GM21526 (cell line): ENCODE measurements at regions not wholly inside any gene's neighbourhood (a gene's known extent, or its start where the extent isn't known, plus 50 kb on each side); places are given as distances from the start of the nearest gene placed in this dataset.
"Not testable (repeated sequence)": the region's sequence is repeated elsewhere in the genome, so short reads cannot be mapped to it uniquely, and the experiment has no call there.

ENCODE experiments used
- ATAC-seq: cut with Tn5 transposase; IDR thresholded peaks from one replicate; pipeline ENCODE4 v1.9.1; 2021; ENCODE audit warnings: moderate library complexity; ENCODE audit not compliant: unreplicated experiment, low FRiP score

- no peak for ATAC-seq
Measured at GRCh38 chr4:93888308-93888707, 59.8 kb downstream of the ATOH1 start.

DNA sequence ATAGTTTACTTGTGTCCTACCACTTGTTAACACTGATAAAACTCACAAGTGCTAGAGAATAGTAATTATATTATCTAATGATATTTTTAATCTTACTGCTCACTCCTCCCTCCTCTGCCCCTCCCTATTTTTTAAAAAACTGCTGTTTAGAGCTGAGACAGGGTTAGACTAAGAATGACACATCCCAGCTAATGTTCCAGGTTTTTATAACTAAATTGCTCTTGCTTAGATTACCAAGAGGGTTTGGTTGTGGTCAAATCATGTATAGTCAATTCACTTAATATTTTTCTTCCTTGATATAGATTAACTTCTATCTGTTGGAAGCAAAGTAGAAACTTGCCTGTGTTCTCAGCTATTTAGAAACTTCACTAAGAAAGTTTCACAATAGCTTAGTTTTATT lies 60.2 kb downstream of the ATOH1 start:
- ATAC-seq: no peak

GRCh38 chr4:93891244-93891643 lies 62.7 kb downstream of the ATOH1 start:
- ATAC-seq: no peak

- ATAC-seq: no peak
Measured at GRCh38 chr4:93894995-93895394, 66.4 kb downstream of the ATOH1 start.

- ATAC-seq: no peak
Measured at GRCh38 chr4:93896516-93896915, 68.0 kb downstream of the ATOH1 start.

GRCh38 chr4:93897559-93897958 lies 69.0 kb downstream of the ATOH1 start:
- ATAC-seq: peak; percentile 75

GRCh38 chr4:93908778-93909177 lies 80.2 kb downstream of the ATOH1 start:
- no peak for ATAC-seq

GRCh38 chr4:93911671-93912070 lies 83.1 kb downstream of the ATOH1 start:
- no peak for ATAC-seq

DNA sequence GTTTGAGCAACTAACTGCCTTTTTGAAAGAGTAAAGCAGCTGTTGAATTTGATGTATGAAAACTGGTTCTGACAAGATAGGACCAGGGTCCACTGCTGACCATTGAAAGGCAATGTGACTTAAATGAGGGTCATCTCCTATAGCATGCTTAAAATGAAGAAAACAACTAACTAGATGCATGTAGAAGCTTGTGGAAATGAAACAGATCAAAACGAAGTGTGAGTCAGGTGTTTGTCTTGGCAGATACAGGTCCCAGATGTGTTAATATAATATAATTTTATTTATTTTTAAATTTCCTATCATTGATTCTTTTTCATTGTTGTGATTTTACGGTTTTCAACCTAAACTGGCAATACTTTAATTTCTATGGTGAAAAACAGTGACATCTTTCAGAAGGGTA lies 83.6 kb downstream of the ATOH1 start:
- ATAC-seq: no peak

GRCh38 chr4:93918856-93919255 lies 90.3 kb downstream of the ATOH1 start:
- no peak for ATAC-seq

- ATAC-seq: not testable (repeated sequence)
Measured at GRCh38 chr4:93923570-93923969, 95.0 kb downstream of the ATOH1 start.

DNA sequence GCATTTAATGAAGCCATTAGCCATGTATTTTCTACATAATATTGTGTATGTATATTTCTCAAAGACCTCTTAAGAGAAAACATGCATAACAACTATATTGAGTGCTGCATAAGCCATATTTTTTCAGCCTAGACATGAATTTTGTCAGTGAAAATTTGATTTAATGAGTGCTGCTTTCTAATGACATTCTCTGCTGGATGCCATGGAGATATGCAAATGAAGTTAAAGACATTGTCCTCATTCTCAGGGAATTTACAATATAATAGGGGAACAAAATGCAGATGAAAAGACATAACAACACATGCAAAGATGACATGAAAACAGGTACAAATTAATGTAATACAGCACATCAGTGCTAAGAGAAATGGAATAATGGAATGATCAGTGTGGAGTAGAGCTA lies 118.7 kb downstream of the ATOH1 start:
- ATAC-seq: no peak

DNA sequence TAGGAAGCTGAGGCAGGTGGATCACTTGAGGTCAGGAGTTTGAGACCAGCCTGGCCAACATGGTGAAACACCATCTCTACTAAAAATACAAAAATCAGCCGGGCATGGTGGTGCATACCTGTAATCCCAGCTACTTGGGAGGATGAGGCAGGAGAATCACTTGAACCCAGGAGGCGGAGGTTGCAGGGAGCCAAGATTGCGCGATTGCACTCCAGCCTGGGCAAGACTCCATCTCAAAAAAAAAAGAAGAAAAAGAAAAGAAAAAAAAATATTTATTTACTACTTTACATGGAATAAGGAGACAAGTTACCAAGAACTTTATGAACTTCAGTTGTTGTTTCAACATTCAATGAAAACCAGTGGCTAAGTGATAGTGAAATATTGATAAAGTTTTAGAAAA lies 121.7 kb downstream of the ATOH1 start:
- ATAC-seq: not testable (repeated sequence)

- no peak for ATAC-seq
Measured at GRCh38 chr4:93957186-93957585, 128.6 kb downstream of the ATOH1 start.

GRCh38 chr4:93960450-93960849 lies 131.9 kb downstream of the ATOH1 start:
- ATAC-seq: no peak

- ATAC-seq: no peak
Measured at GRCh38 chr4:93960916-93961315, 132.4 kb downstream of the ATOH1 start.

- ATAC-seq: no peak
Measured at GRCh38 chr4:93981594-93981993, 153.0 kb downstream of the ATOH1 start.

DNA sequence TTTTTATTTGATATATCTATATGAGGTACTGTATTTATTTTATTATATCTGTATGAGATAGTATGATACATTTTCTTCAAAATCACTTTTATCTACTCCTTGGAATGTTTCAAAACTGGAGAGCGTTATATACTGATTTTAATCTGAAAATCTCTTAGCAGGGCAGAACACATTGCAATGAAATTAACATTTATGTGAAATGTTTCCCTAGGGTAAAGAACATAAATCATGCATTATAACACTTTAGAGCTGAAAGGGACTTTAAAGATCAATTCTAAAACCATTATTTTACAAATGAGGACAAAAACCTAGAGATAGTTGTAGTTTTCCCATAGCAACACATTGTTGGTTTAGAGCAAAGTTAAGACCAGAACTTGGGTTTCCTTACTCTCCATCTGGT lies 153.7 kb downstream of the ATOH1 start:
- no peak for ATAC-seq

GRCh38 chr4:93983140-93983539 lies 154.6 kb downstream of the ATOH1 start:
- ATAC-seq: peak; percentile 96

GRCh38 chr4:93994175-93994994 lies 165.8 kb downstream of the ATOH1 start:
- ATAC-seq: no peak

DNA sequence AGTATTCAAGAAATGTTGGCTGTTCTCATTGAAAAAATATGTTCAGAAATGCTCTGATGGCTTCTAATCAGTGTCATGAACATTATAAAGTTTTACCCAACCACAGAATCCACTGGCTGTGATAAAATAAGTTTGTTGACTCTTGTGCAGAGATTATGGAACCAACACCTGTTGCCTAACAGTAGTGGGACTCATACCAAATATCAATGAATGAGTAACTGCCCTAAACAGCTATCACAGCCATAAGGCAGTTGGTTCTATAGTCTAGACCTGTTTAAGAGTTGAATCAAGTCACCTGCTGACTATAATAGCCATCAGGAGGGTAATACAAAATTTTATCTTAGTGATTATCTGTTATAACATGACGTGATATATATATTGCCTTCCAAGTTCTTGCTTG lies 168.3 kb downstream of the ATOH1 start:
- ATAC-seq: no peak

GRCh38 chr4:94000559-94000958 lies 172.0 kb downstream of the ATOH1 start:
- ATAC-seq: no peak

DNA sequence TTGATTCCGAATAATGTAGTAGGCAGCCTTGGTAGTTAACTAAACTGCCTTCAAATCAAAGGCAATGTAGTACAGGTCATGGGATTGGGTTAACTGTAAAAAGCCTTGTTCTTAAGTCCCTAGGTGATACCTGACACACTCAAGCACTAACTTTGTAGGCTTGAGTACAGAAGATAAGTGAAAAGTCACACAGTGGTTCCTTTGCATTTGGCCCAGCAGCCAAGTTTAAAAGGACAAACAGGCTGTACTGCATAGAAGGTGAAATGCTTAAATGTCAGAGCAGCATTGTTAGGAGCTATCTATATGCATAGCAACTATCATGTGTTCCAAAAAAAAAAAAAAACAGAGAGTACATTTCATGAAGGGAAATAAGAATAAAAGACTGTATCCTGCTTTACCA lies 178.4 kb downstream of the ATOH1 start:
- no peak for ATAC-seq
